ENCODE measurements at regions not wholly inside any gene's neighbourhood (a gene's known extent, or its start where the extent isn't known, plus 50 kb on each side); places are given as distances from the start of the nearest gene placed in this dataset.

- no peak overlapping the region for H3K4me2 ChIP-seq (ENCODE audit: low read length)
- no peak overlapping the region for H3K4me3 ChIP-seq (ENCODE audit: low read length)
- no peaks in the 10 kb centered on the region for H3K79me2 ChIP-seq (replicated peaks; ENCODE audit: insufficient read depth, low read length)
- H4K20me1 ChIP-seq (ENCODE audit: insufficient read depth) = no peaks in the 10 kb centered on the region
- H3K27me3 ChIP-seq (ENCODE audit: insufficient read depth, low read depth, low read length) = no peaks in the 10 kb centered on the region
- H3K9ac ChIP-seq (ENCODE audit: low read length) = no peak overlapping the region
- H3K27ac ChIP-seq (ENCODE audit: low read length) = no peak overlapping the region
- no peaks in the 10 kb centered on the region for H3K9me3 ChIP-seq (ENCODE audit: low read length)
- H3F3A ChIP-seq (ENCODE audit: insufficient read depth, low read length, poor library complexity, severe bottlenecking) = no peaks in the 10 kb centered on the region
- no peak overlapping the region for H2AFZ ChIP-seq (ENCODE audit: low read depth, low read length)
- TF ChIP-seq CTCF (IDR thresholded peaks at IDR 0.05; ENCODE audit: poor library complexity, severe bottlenecking) (no peak), MXI1 (conservative IDR thresholded peaks at IDR 0.05; ENCODE audit: poor library complexity, severe bottlenecking) (no peak)
- H3K9me2 ChIP-seq (ENCODE audit: insufficient read depth, low read length) = no peaks in the 10 kb centered on the region
- no peaks in the 10 kb centered on the region for H3K36me3 ChIP-seq (ENCODE audit: insufficient read depth, low read length)
Observed at GRCh38 chr6:164144316-164144715, 729.8 kb downstream of the QKI start.

- Histone ChIP-seq H3K4me3 (ENCODE audit: low read length) (no peak overlapping the region), H4K20me1 (ENCODE audit: insufficient read depth) (no peaks in the 10 kb centered on the region), H3K79me2 (replicated peaks; ENCODE audit: insufficient read depth, low read length) (no peaks in the 10 kb centered on the region), H3K9me2 (ENCODE audit: insufficient read depth, low read length) (no peaks in the 10 kb centered on the region), H3K4me2 (ENCODE audit: low read length) (no peak overlapping the region), H3F3A (ENCODE audit: insufficient read depth, low read length, poor library complexity, severe bottlenecking) (no peaks in the 10 kb centered on the region), H3K36me3 (ENCODE audit: insufficient read depth, low read length) (no peaks in the 10 kb centered on the region), H3K27ac (ENCODE audit: low read length) (no peak overlapping the region), H3K27me3 (ENCODE audit: insufficient read depth, low read depth, low read length) (no peaks in the 10 kb centered on the region), H3K9ac (ENCODE audit: low read length) (no peak overlapping the region), H2AFZ (ENCODE audit: low read depth, low read length) (no peak overlapping the region), H3K9me3 (ENCODE audit: low read length) (no peaks in the 10 kb centered on the region)
- TF ChIP-seq SMC3 (conservative IDR thresholded peaks at IDR 0.05; ENCODE audit: poor library complexity) (no peak), TAF1 (IDR thresholded peaks at IDR 0.05; ENCODE audit: low read depth) (no peak), EZH2 (IDR thresholded peaks at IDR 0.05; ENCODE audit: borderline replicate concordance, insufficient read depth, low read length, poor library complexity, severe bottlenecking) (no peak)
Observed at GRCh38 chr6:164142322-164142721, 727.8 kb downstream of the QKI start.

- TF ChIP-seq MXI1 (conservative IDR thresholded peaks at IDR 0.05; ENCODE audit: poor library complexity, severe bottlenecking) (no peak), EZH2 (IDR thresholded peaks at IDR 0.05; ENCODE audit: borderline replicate concordance, insufficient read depth, low read length, poor library complexity, severe bottlenecking) (no peak), POLR2AphosphoS5 (IDR thresholded peaks at IDR 0.05) (no peak), RAD21 (conservative IDR thresholded peaks at IDR 0.05) (no peak), EP300 (conservative IDR thresholded peaks at IDR 0.05; ENCODE audit: poor library complexity, severe bottlenecking) (no peak), REST (IDR thresholded peaks at IDR 0.05; ENCODE audit: borderline replicate concordance) (no peak), CTCF (IDR thresholded peaks at IDR 0.05; ENCODE audit: poor library complexity, severe bottlenecking) (no peak), SMC3 (conservative IDR thresholded peaks at IDR 0.05; ENCODE audit: poor library complexity) (no peak), TAF1 (IDR thresholded peaks at IDR 0.05; ENCODE audit: low read depth) (no peak)
- H3K9me3 ChIP-seq (ENCODE audit: low read length) = no peaks in the 10 kb centered on the region
- H2AFZ ChIP-seq (ENCODE audit: low read depth, low read length) = no peak overlapping the region
- no peak overlapping the region for H3K4me3 ChIP-seq (ENCODE audit: low read length)
- H3K79me2 ChIP-seq (replicated peaks; ENCODE audit: insufficient read depth, low read length) = no peaks in the 10 kb centered on the region
- no peaks in the 10 kb centered on the region for H3K9me2 ChIP-seq (ENCODE audit: insufficient read depth, low read length)
- no peaks in the 10 kb centered on the region for H3K27me3 ChIP-seq (ENCODE audit: insufficient read depth, low read depth, low read length)
- H3K27ac ChIP-seq (ENCODE audit: low read length) = no peak overlapping the region
- no peaks in the 10 kb centered on the region for H4K20me1 ChIP-seq (ENCODE audit: insufficient read depth)
- H3K36me3 ChIP-seq (ENCODE audit: insufficient read depth, low read length) = no peaks in the 10 kb centered on the region
- no peak overlapping the region for H3K4me2 ChIP-seq (ENCODE audit: low read length)
- H3F3A ChIP-seq (ENCODE audit: insufficient read depth, low read length, poor library complexity, severe bottlenecking) = no peaks in the 10 kb centered on the region
- no peak overlapping the region for H3K9ac ChIP-seq (ENCODE audit: low read length)
Observed at GRCh38 chr6:164135511-164136132, 721.1 kb downstream of the QKI start.

Data from neural cell (in vitro differentiated cells).